HL-60 (cell line): ENCODE measurements at regions not wholly inside any gene's neighbourhood (a gene's known extent, or its start where the extent isn't known, plus 50 kb on each side); places are given as distances from the start of the nearest gene placed in this dataset.

Experiments
- GABPA ChIP-seq: IDR thresholded peaks from 2 replicates; pipeline ENCODE4 v1.6.1; 2012; ENCODE audit warnings: low read depth
- POLR2AphosphoS5 ChIP-seq: IDR thresholded peaks from 2 replicates; pipeline ENCODE4 v1.6.1; 2012; ENCODE audit warnings: low read depth
- SPI1 ChIP-seq: IDR thresholded peaks from 2 replicates; pipeline ENCODE4 v1.6.1; 2012; ENCODE audit warnings: low read depth, mild to moderate bottlenecking, borderline replicate concordance
- TF ChIP-seq, protein P1 (sequence below): IDR thresholded peaks from one replicate; pipeline ENCODE4 v1.5.1; 2011; ENCODE audit warnings: low read length, control low read depth, inconsistent platforms; ENCODE audit not compliant: insufficient read depth
- TF ChIP-seq, protein P2 (sequence below): IDR thresholded peaks from 2 replicates; pipeline ENCODE4 v1.6.1; 2012; ENCODE audit warnings: low read depth; ENCODE audit not compliant: insufficient replicate concordance

GRCh38 chr11:128182844-128183243 is 404.5 kb downstream of the ETS1 start:
- TF ChIP-seq, protein P1, sequence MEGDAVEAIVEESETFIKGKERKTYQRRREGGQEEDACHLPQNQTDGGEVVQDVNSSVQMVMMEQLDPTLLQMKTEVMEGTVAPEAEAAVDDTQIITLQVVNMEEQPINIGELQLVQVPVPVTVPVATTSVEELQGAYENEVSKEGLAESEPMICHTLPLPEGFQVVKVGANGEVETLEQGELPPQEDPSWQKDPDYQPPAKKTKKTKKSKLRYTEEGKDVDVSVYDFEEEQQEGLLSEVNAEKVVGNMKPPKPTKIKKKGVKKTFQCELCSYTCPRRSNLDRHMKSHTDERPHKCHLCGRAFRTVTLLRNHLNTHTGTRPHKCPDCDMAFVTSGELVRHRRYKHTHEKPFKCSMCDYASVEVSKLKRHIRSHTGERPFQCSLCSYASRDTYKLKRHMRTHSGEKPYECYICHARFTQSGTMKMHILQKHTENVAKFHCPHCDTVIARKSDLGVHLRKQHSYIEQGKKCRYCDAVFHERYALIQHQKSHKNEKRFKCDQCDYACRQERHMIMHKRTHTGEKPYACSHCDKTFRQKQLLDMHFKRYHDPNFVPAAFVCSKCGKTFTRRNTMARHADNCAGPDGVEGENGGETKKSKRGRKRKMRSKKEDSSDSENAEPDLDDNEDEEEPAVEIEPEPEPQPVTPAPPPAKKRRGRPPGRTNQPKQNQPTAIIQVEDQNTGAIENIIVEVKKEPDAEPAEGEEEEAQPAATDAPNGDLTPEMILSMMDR, result no peak
- TF ChIP-seq, protein P2, sequence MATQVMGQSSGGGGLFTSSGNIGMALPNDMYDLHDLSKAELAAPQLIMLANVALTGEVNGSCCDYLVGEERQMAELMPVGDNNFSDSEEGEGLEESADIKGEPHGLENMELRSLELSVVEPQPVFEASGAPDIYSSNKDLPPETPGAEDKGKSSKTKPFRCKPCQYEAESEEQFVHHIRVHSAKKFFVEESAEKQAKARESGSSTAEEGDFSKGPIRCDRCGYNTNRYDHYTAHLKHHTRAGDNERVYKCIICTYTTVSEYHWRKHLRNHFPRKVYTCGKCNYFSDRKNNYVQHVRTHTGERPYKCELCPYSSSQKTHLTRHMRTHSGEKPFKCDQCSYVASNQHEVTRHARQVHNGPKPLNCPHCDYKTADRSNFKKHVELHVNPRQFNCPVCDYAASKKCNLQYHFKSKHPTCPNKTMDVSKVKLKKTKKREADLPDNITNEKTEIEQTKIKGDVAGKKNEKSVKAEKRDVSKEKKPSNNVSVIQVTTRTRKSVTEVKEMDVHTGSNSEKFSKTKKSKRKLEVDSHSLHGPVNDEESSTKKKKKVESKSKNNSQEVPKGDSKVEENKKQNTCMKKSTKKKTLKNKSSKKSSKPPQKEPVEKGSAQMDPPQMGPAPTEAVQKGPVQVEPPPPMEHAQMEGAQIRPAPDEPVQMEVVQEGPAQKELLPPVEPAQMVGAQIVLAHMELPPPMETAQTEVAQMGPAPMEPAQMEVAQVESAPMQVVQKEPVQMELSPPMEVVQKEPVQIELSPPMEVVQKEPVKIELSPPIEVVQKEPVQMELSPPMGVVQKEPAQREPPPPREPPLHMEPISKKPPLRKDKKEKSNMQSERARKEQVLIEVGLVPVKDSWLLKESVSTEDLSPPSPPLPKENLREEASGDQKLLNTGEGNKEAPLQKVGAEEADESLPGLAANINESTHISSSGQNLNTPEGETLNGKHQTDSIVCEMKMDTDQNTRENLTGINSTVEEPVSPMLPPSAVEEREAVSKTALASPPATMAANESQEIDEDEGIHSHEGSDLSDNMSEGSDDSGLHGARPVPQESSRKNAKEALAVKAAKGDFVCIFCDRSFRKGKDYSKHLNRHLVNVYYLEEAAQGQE, result no peak
- TF ChIP-seq GABPA (no peak), POLR2AphosphoS5 (no peak), SPI1 (no peak)
